GM23338 (cell line): ENCODE measurements at regions not wholly inside any gene's neighbourhood (a gene's known extent, or its start where the extent isn't known, plus 50 kb on each side); places are given as distances from the start of the nearest gene placed in this dataset.

Experiments used
- CTCF ChIP-seq, 2 experiments: fragments of 200-600 bp in 1 of 2; sonication (generic) in 1 of 2; conservative IDR thresholded peaks; 2 replicates each; pipeline versions ENCODE4 v1.5.1 to v1.6.1; 2016 to 2017; ENCODE audit warnings: antibody characterized with exemption in 2 of 2, low read depth in 2 of 2, mild to moderate bottlenecking in 2 of 2, moderate library complexity in 1 of 2
- EZH2 ChIP-seq: fragments of 200-600 bp; sonication (generic); IDR thresholded peaks from one replicate; pipeline ENCODE4 v1.8.0; 2017; ENCODE audit warnings: antibody characterized with exemption, mild to moderate bottlenecking, low read depth; ENCODE audit not compliant: unreplicated experiment
- JUNB ChIP-seq: IDR thresholded peaks from one replicate; pipeline ENCODE4 v1.6.1; 2016; ENCODE audit warnings: antibody characterized with exemption; ENCODE audit not compliant: unreplicated experiment
- POLR2AphosphoS5 ChIP-seq: IDR thresholded peaks from 2 replicates; pipeline ENCODE4 v1.6.1; 2016; ENCODE audit warnings: antibody characterized with exemption, low read depth
- ZNF114 ChIP-seq: fragments of 250-450 bp; sonication (Bioruptor Pico); IDR thresholded peaks from 2 replicates; pipeline ENCODE4 v1.5.0; 2020; ENCODE audit warnings: mild to moderate bottlenecking, moderate library complexity

GRCh38 chr9:21677387-21677786 is 125.0 kb upstream of the MTAP start:
- TF ChIP-seq POLR2AphosphoS5 (no peak), CTCF (conservative IDR thresholded peaks at IDR 0.05; ENCODE audit: low read depth in 2 of 2) (no peak), EZH2 (no peak), ZNF114 (CRISPR knock-in tag) (no peak), JUNB (no peak)
